GM12872 (cell line): ENCODE measurements at regions not wholly inside any gene's neighbourhood (a gene's known extent, or its start where the extent isn't known, plus 50 kb on each side); places are given as distances from the start of the nearest gene placed in this dataset.

ENCODE experiments used
- TF ChIP-seq, protein P1 (sequence below): IDR thresholded peaks from 3 replicates; pipeline ENCODE4 v1.5.1; 2011; ENCODE audit warnings: low read depth, mild to moderate bottlenecking, low read length, moderate library complexity; ENCODE audit not compliant: insufficient read depth

DNA sequence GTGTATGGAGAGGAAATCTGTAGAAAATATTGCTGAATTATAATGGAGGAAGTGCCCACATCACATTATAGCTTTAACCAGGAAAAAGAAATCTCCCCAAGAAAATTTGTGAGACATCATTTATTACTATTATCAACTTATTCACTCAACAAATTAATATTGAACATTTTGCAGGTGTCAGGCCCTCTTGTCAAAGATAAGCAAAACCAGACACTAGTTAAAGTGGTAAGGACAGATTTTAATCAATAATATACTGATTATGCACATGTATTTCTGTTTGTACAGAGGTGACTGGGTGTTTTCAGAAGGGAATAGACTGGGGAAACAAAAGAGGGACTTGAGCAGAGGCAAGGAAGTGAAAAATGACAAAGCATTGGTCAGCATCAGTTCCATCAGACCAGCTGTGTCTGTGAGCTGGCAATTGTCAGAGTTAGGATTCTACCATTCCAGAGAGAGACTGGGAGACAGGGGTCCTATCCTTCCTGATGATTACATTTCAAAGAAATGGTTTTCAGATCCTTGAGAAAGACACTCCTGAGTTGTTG, 519.2 kb downstream of the UTRN start:
- TF ChIP-seq, protein P1, sequence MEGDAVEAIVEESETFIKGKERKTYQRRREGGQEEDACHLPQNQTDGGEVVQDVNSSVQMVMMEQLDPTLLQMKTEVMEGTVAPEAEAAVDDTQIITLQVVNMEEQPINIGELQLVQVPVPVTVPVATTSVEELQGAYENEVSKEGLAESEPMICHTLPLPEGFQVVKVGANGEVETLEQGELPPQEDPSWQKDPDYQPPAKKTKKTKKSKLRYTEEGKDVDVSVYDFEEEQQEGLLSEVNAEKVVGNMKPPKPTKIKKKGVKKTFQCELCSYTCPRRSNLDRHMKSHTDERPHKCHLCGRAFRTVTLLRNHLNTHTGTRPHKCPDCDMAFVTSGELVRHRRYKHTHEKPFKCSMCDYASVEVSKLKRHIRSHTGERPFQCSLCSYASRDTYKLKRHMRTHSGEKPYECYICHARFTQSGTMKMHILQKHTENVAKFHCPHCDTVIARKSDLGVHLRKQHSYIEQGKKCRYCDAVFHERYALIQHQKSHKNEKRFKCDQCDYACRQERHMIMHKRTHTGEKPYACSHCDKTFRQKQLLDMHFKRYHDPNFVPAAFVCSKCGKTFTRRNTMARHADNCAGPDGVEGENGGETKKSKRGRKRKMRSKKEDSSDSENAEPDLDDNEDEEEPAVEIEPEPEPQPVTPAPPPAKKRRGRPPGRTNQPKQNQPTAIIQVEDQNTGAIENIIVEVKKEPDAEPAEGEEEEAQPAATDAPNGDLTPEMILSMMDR = no peak

DNA sequence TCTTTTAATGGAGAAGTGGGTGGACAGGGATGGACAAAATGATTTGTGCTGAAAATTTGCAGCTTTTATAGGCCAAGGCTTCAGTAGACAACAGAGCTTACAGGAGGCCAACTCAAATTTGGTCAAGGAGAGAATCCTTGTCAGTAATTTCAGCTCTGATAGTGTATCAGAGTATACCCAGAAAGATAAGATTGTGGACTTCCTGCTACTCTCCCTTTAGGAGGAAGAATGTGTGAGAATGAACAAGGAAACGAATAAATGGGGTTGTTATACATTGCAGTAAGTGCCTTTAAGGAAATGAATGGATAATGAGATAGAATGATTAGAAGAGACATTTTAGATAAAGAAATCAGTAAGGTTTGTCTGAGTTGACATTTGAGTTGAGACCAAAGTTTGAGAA, 519.9 kb downstream of the UTRN start:
- TF ChIP-seq, protein P1 = no peak

DNA sequence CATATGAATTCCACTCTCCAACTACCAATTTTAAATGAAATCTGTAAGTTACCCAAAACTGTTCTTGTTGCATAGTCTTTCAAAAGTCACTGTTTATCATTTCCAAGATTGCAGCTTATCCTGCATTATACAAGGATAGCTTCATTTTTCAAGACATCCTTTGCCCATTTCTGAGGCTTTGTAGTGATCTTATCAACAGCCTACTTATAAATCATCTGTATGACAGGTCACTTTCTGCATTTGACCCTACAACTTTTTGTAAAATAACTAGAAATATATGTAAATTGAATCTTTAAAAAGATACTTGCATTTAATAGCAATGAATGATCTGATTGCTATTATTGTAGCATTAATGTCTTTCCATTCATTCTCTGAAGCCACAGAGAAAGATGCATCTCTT, 521.1 kb downstream of the UTRN start:
- TF ChIP-seq, protein P1 = no peak

DNA sequence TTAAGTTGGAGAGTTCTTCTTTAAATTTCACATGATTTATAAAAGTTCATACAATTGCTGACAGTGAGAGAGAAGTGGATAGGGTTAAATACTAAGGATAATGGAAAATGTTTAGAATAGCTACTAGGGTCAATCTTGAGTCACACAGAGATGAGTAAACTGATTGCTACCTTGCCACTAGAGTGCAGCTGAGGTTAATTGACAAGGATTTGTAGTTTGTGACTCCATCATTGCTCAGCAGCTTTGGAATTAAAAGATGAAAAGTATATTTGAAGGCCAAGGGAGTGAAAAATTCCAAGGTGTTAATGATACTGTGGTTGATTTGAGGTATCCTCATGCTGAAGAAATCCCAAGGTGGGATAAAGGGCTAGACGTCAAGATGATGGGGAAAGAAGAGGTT, 524.0 kb downstream of the UTRN start:
- TF ChIP-seq, protein P1 = no peak

DNA sequence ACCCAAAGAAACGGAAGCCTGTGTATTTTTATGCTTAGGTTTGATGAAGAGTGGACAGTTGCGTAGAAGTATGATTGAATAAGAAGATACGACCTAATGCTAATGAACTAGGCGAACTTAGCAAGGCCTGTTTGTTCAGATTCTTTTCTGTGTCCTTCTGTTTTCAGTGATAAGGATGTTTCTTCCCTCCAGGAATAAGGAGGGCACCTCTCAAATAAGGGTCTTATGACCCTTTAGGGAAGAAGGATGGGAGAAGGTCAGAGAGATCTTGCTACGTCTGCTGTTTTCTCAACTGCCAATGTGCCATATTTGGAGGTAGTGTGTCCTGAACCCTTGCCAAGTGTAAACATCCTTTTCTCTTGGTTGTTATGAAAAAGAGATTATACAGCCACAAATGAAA, 524.8 kb downstream of the UTRN start:
- TF ChIP-seq, protein P1 = no peak

DNA sequence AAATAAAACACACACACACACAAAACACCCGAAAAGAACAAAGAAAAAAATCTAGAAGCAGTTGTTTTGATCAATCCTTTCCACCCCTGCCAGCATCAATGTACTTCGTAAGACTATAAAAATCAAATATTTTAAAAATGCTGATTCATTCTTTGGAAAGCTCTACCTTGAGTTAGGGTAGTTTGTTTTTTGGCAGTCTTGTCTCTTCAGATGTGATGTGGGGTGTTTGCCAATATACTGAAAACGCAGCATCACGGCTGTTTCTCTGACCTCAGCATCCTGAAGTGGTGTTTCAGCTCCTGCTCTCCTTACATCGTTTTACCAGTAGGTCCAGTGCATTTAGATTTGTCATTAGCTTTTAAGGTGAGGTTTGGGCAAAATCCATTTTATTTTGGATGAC, 526.0 kb downstream of the UTRN start:
- TF ChIP-seq, protein P1 = no peak

DNA sequence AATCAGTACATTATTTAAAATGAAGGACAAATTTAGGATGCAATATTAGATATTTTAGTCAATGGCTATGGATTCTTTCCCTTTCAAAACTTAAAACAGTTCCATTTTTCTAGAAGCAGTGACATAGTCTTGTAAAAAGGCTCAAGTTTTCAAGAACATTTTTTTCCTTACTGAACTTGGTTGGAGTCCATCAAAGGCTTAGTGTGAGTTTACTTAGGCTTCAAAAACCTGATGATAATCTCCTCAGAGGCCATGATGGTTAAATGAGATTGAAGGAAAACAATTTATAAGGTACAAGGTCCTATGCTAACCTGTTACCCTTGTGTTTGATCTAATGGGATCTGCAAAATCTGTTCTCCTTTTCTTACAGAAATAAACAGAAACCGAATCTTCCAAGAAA, 531.8 kb downstream of the UTRN start:
- TF ChIP-seq, protein P1 = no peak
